HCT116 (cell line): ENCODE measurements at regions not wholly inside any gene's neighbourhood (a gene's known extent, or its start where the extent isn't known, plus 50 kb on each side); places are given as distances from the start of the nearest gene placed in this dataset.

Experiments
- ATAC-seq: fragments of 200-7000 bp; cut with Tn5 transposase; 2 replicates; pipeline ENCODE4 v1.9.1; 2020; ENCODE audit warnings: mild to moderate bottlenecking, moderate library complexity
- BruUV-seq: library from RNA; stranded (reverse); fragments of 400-500 nt; replicated peaks from 2 replicates; lab custom pipeline; 2021; lab: Mats Ljungman, UMichigan
- CTCF ChIA-PET: fragments of 300-600 bp; sonication (Branson Sonifier 250); formaldehyde crosslinking; loops from one replicate; lab custom pipeline; 2021; ENCODE audit warnings: antibody characterized with exemption; lab: Charles Lee
- POLR2A ChIA-PET: fragments of 300-600, 350-600 bp; sonication (Branson Sonifier 250); formaldehyde crosslinking; loops from one replicate; lab custom pipeline; 2021; ENCODE audit warnings: antibody characterized with exemption; lab: Charles Lee
- RAD21 ChIA-PET, 2 experiments: fragments of 300-600 bp; sonication (Branson Sonifier 250); formaldehyde crosslinking; loops; one replicate each; lab custom pipeline; 2023; ENCODE audit warnings: low total read pairs in 2 of 2; ENCODE audit not compliant: uncharacterized antibody in 2 of 2, unreplicated experiment in 2 of 2, low non-redundant PET in 1 of 2; lab: Charles Lee
- DNase-seq: peaks from one replicate; pipeline ENCODE4 v3.0.0-alpha.2; 2010; ENCODE audit warnings: low read depth, low spot score
- H2AFZ ChIP-seq: fragments of 200-600 bp; shearing (Covaris generic), sonication (generic); 2 replicates; pipeline ENCODE4 v1.6.1; 2017; ENCODE audit warnings: low read depth, mixed run types, mixed read lengths, antibody characterized with exemption, low read length; ENCODE audit not compliant: poor library complexity, severe bottlenecking
- H3K27ac ChIP-seq: 2 replicates; pipeline ENCODE4 v1.5.1; 2012; ENCODE audit warnings: low read depth, low read length
- H3K27me3 ChIP-seq: fragments of 200-600 bp; sonication (generic); 2 replicates; pipeline ENCODE4 v1.6.1; 2016; ENCODE audit warnings: mixed run types, low read length, mixed read lengths; ENCODE audit not compliant: insufficient read depth
- H3K36me3 ChIP-seq, 2 experiments: fragments of 200-500 bp in 1 of 2; fragments of 200-600 bp in 1 of 2; sonication (Bioruptor generic) in 1 of 2; sonication (generic) in 1 of 2; 2 replicates each; pipeline versions ENCODE4 v1.5.1 to v1.6.1; 2014 to 2016; ENCODE audit warnings: low read length in 2 of 2, inconsistent platforms in 1 of 2, mixed read lengths in 1 of 2, mixed run types in 1 of 2; ENCODE audit not compliant: insufficient read depth in 2 of 2, control insufficient read depth in 1 of 2
- H3K4me1 ChIP-seq, 2 experiments: fragments of 200-600 bp in 1 of 2; sonication (generic) in 1 of 2; 2 replicates each; pipeline versions ENCODE4 v1.5.1 to v1.6.1; 2012 to 2017; ENCODE audit warnings: low read length in 2 of 2, inconsistent platforms in 1 of 2, mild to moderate bottlenecking in 1 of 2, mixed read lengths in 1 of 2, mixed run types in 1 of 2, moderate library complexity in 1 of 2; ENCODE audit not compliant: insufficient read depth in 2 of 2, control insufficient read depth in 1 of 2
- H3K4me2 ChIP-seq: fragments of 200-600 bp; sonication (generic); 2 replicates; pipeline ENCODE4 v1.6.1; 2017; ENCODE audit warnings: mixed run types, low read length, mixed read lengths
- H3K4me3 ChIP-seq, 2 experiments: fragments of 200-600 bp in 1 of 2; sonication (generic) in 1 of 2; replicated peaks in 1 of 2; 2 replicates each; pipeline ENCODE4 v1.5.1; 2011 to 2016; ENCODE audit warnings: low read length in 2 of 2, control low read depth in 1 of 2, low read depth in 1 of 2, mild to moderate bottlenecking in 1 of 2, mixed read lengths in 1 of 2, mixed run types in 1 of 2
- H3K79me2 ChIP-seq: fragments of 200-600 bp; sonication (generic); 2 replicates; pipeline ENCODE4 v1.6.1; 2017; ENCODE audit warnings: mild to moderate bottlenecking, mixed run types, low read length, moderate library complexity, mixed read lengths; ENCODE audit not compliant: insufficient read depth
- H3K9ac ChIP-seq: fragments of 200-600 bp; sonication (generic); 2 replicates; pipeline ENCODE4 v1.6.1; 2016; ENCODE audit warnings: low read length, mixed read lengths
- H3K9me2 ChIP-seq: fragments of 200-600 bp; sonication (generic), shearing (Covaris generic); 2 replicates; pipeline ENCODE4 v1.6.1; 2017; ENCODE audit warnings: mixed run types, mild to moderate bottlenecking, moderate library complexity; ENCODE audit not compliant: insufficient read depth
- H3K9me3 ChIP-seq, 2 experiments: fragments of 200-500 bp in 1 of 2; fragments of 200-600 bp in 1 of 2; sonication (Bioruptor generic) in 1 of 2; sonication (generic) in 1 of 2; 2 replicates each; pipeline ENCODE4 v1.6.1; 2014 to 2017; ENCODE audit warnings: low read length in 2 of 2, mixed read lengths in 2 of 2, inconsistent platforms in 1 of 2, low read depth in 1 of 2, mild to moderate bottlenecking in 1 of 2, mixed run types in 1 of 2, moderate library complexity in 1 of 2; ENCODE audit not compliant: control insufficient read depth in 1 of 2, insufficient read depth in 1 of 2
- H4K20me1 ChIP-seq: fragments of 200-600 bp; sonication (generic), shearing (Covaris generic); 2 replicates; pipeline ENCODE4 v1.6.1; 2017; ENCODE audit warnings: mixed run types, mild to moderate bottlenecking, moderate library complexity; ENCODE audit not compliant: insufficient read depth
- CBX3 ChIP-seq: IDR thresholded peaks from 2 replicates; pipeline ENCODE4 v1.6.1; 2012; ENCODE audit warnings: low read depth
- ELF1 ChIP-seq: IDR thresholded peaks from 2 replicates; pipeline ENCODE4 v1.6.1; 2012; ENCODE audit warnings: low read depth, borderline replicate concordance
- EZH2 ChIP-seq: fragments of 200-600 bp; sonication (generic); IDR thresholded peaks from 2 replicates; pipeline ENCODE4 v1.6.1; 2017; ENCODE audit warnings: antibody characterized with exemption, mixed run types
- EZH2phosphoT487 ChIP-seq: fragments of 200-600 bp; IDR thresholded peaks from 2 replicates; pipeline ENCODE4 v1.6.1; 2018; ENCODE audit warnings: antibody characterized with exemption, borderline replicate concordance
- FOSL1 ChIP-seq: IDR thresholded peaks from 2 replicates; pipeline ENCODE4 v1.6.1; 2012; ENCODE audit warnings: low read depth
- JUND ChIP-seq: IDR thresholded peaks from 2 replicates; pipeline ENCODE4 v1.6.1; 2012
- MAX ChIP-seq: IDR thresholded peaks from 2 replicates; pipeline ENCODE4 v1.6.1; 2012
- POLR2A ChIP-seq: IDR thresholded peaks from 2 replicates; pipeline ENCODE4 v1.7.0; 2011; ENCODE audit warnings: borderline replicate concordance; ENCODE audit not compliant: insufficient read depth, insufficient read length; ENCODE audit errors: extremely low read depth
- POLR2AphosphoS5 ChIP-seq: IDR thresholded peaks from 2 replicates; pipeline ENCODE4 v1.6.1; 2011; ENCODE audit warnings: mild to moderate bottlenecking, low read depth, low read length, moderate library complexity
- RAD21 ChIP-seq: IDR thresholded peaks from 2 replicates; pipeline ENCODE4 v1.6.1; 2012; ENCODE audit warnings: low read depth, mild to moderate bottlenecking
- SIN3A ChIP-seq: IDR thresholded peaks from 2 replicates; pipeline ENCODE4 v1.6.1; 2012; ENCODE audit warnings: low read depth
- SP1 ChIP-seq: IDR thresholded peaks from 2 replicates; pipeline ENCODE4 v1.6.1; 2012; ENCODE audit warnings: low read depth
- SRF ChIP-seq: IDR thresholded peaks from 2 replicates; pipeline ENCODE4 v1.6.1; 2012; ENCODE audit warnings: low read depth
- TCF7L2 ChIP-seq: IDR thresholded peaks from 2 replicates; pipeline ENCODE4 v1.7.0; 2011; ENCODE audit warnings: borderline replicate concordance, inconsistent platforms; ENCODE audit not compliant: insufficient read depth, insufficient read length; ENCODE audit errors: extremely low read depth
- YY1 ChIP-seq: IDR thresholded peaks from 2 replicates; pipeline ENCODE4 v1.6.1; 2011; ENCODE audit warnings: low read length, low read depth, moderate library complexity, mild to moderate bottlenecking; ENCODE audit not compliant: insufficient replicate concordance; ENCODE audit errors: extremely low read depth
- ZBTB33 ChIP-seq: IDR thresholded peaks from 2 replicates; pipeline ENCODE4 v1.6.1; 2011; ENCODE audit warnings: mild to moderate bottlenecking, low read length, moderate library complexity; ENCODE audit not compliant: insufficient replicate concordance; ENCODE audit errors: extremely low read depth
- ZFX ChIP-seq: fragments of 450-650 bp; IDR thresholded peaks from 2 replicates; pipeline ENCODE4 v1.6.1; 2017
- intact Hi-C: fragments of 100-400 bp; cut with micrococcal nuclease; formaldehyde crosslinking; loops from 2 replicates; pipeline ENCODE4 v1.10.0; 2022
- TF ChIP-seq, protein P1 (sequence below), 3 experiments: fragments of 200-600 bp in 1 of 3; sonication (generic) in 1 of 3; IDR thresholded peaks in 2 of 3; conservative IDR thresholded peaks in 1 of 3; 2 replicates each; pipeline ENCODE4 v1.5.1; 2012 to 2017; ENCODE audit warnings: low read depth in 2 of 3, low read length in 2 of 3, antibody characterized with exemption in 1 of 3, borderline replicate concordance in 1 of 3, control low read depth in 1 of 3, mild to moderate bottlenecking in 1 of 3, mixed read lengths in 1 of 3, mixed run types in 1 of 3, moderate library complexity in 1 of 3; ENCODE audit not compliant: insufficient read depth in 1 of 3
- TF ChIP-seq, protein P2 (sequence below): IDR thresholded peaks from 2 replicates; pipeline ENCODE4 v1.6.1; 2012

DNA sequence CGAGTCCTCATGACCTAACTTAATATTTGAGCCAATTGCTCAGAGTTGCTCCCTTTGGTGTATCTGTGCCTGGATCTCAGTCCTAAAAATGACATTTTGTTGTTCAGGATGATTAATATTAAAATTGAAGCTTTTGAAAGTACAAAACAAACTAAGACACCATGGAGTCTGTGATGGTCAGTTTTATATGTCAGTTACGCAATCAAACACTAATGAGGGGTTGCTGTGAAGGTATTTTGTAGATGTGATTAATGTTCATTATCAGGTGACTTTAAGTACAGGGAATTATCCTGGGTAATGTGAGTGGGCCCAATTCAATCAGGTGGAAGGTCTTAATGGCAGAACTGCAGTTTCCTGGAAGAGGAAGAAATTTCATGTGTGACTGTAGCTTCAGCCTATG lies 546.7 kb downstream of the REEP3 start:
- intact Hi-C loops: no loop called here
- Histone ChIP-seq H3K9ac (no peak overlapping the region), H3K27me3 (no peaks in the 10 kb centered on the region), H3K4me3 (no peak overlapping the region), H3K27ac (no peak overlapping the region), H3K4me2 (no peak overlapping the region), H3K79me2 (no peaks in the 10 kb centered on the region), H3K4me1 (no peaks in the 10 kb centered on the region), H3K36me3 (no peaks in the 10 kb centered on the region), H3K9me2 (no peaks in the 10 kb centered on the region), H4K20me1 (no peaks in the 10 kb centered on the region)
- RAD21 ChIA-PET: no interaction called here
- POLR2A ChIA-PET: no interaction called here
- no peak for ATAC-seq
- no TSS peak for BruUV-seq
- DNase-seq: no peak
- TF ChIP-seq SRF (no peak), RAD21 (no peak), POLR2A (no peak), CBX3 (no peak), JUND (no peak), SIN3A (no peak), ZFX (no peak), EZH2 (no peak), POLR2AphosphoS5 (no peak), YY1 (no peak), TCF7L2 (no peak), ELF1 (no peak), ZBTB33 (no peak), SP1 (no peak), EZH2phosphoT487 (no peak), FOSL1 (no peak), MAX (no peak)
- TF ChIP-seq, protein P1, sequence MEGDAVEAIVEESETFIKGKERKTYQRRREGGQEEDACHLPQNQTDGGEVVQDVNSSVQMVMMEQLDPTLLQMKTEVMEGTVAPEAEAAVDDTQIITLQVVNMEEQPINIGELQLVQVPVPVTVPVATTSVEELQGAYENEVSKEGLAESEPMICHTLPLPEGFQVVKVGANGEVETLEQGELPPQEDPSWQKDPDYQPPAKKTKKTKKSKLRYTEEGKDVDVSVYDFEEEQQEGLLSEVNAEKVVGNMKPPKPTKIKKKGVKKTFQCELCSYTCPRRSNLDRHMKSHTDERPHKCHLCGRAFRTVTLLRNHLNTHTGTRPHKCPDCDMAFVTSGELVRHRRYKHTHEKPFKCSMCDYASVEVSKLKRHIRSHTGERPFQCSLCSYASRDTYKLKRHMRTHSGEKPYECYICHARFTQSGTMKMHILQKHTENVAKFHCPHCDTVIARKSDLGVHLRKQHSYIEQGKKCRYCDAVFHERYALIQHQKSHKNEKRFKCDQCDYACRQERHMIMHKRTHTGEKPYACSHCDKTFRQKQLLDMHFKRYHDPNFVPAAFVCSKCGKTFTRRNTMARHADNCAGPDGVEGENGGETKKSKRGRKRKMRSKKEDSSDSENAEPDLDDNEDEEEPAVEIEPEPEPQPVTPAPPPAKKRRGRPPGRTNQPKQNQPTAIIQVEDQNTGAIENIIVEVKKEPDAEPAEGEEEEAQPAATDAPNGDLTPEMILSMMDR (IDR thresholded peaks at IDR 0.05 in 2 of 3, conservative IDR thresholded peaks at IDR 0.05 in 1 of 3; ENCODE audit: borderline replicate concordance in 1 of 3, insufficient read depth in 1 of 3, low read depth in 2 of 3, low read length in 2 of 3): no peak
- TF ChIP-seq, protein P2, sequence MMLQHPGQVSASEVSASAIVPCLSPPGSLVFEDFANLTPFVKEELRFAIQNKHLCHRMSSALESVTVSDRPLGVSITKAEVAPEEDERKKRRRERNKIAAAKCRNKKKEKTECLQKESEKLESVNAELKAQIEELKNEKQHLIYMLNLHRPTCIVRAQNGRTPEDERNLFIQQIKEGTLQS: no peak
- TF ChIP-seq, all 23 proteins: peak for 0
- CTCF ChIA-PET: no interaction called here
- Histone ChIP-seq H2AFZ (no peak overlapping the region), H3K9me3 (no peaks in the 10 kb centered on the region)
